H1 (cell line): ENCODE measurements at regions not wholly inside any gene's neighbourhood (a gene's known extent, or its start where the extent isn't known, plus 50 kb on each side); places are given as distances from the start of the nearest gene placed in this dataset.

Source experiments
- CTCF ChIA-PET: fragments of 300-600 bp; sonication (Branson Sonifier 250); formaldehyde crosslinking; loops from one replicate; lab custom pipeline; 2021; ENCODE audit not compliant: partially characterized antibody; lab: Charles Lee
- POLR2A ChIA-PET: fragments of 300-600 bp; sonication (Branson Sonifier 250); formaldehyde crosslinking; loops from one replicate; lab custom pipeline; 2021; ENCODE audit warnings: inconsistent platforms; ENCODE audit not compliant: partially characterized antibody; lab: Charles Lee
- DNase-seq, 2 experiments: peaks; one replicate each; pipeline versions ENCODE4 v3.0.0 to v3.0.0-alpha.2; 2010 to 2022; ENCODE audit warnings: low spot score in 2 of 2, low read depth in 1 of 2, mixed read lengths in 1 of 2
- FAIRE-seq: peaks from 2 replicates; lab custom pipeline; 2011; peaks lifted over from hg19 to GRCh38; lab: Jason Lieb, UNC
- H2AFZ ChIP-seq: 2 replicates; pipeline ENCODE4 v1.8.1; 2012; ENCODE audit warnings: low read length, inconsistent platforms
- H2AK5ac ChIP-seq: 2 replicates; pipeline ENCODE4 v1.6.1; 2013; ENCODE audit warnings: low read depth, low read length
- H2BK120ac ChIP-seq: replicated peaks from 2 replicates; pipeline ENCODE3; 2013; ENCODE audit warnings: low read depth, low read length, inconsistent platforms
- H2BK12ac ChIP-seq: 2 replicates; pipeline ENCODE4 v1.6.1; 2013; ENCODE audit warnings: low read depth, low read length
- H2BK15ac ChIP-seq: 2 replicates; pipeline ENCODE4 v1.6.1; 2013; ENCODE audit warnings: low read length
- H2BK20ac ChIP-seq: 2 replicates; pipeline ENCODE4 v1.6.1; 2013; ENCODE audit warnings: low read length
- H2BK5ac ChIP-seq: 2 replicates; pipeline ENCODE4 v1.6.1; 2013; ENCODE audit warnings: low read depth, low read length
- H3K14ac ChIP-seq: 2 replicates; pipeline ENCODE4 v1.6.1; 2013; ENCODE audit warnings: inconsistent platforms; ENCODE audit not compliant: insufficient read length
- H3K18ac ChIP-seq: 2 replicates; pipeline ENCODE4 v1.6.1; 2013; ENCODE audit warnings: low read length; ENCODE audit errors: extremely low read depth
- H3K23ac ChIP-seq: 2 replicates; pipeline ENCODE4 v1.6.1; 2013; ENCODE audit warnings: inconsistent platforms; ENCODE audit not compliant: insufficient read length
- H3K23me2 ChIP-seq: 2 replicates; pipeline ENCODE4 v1.6.1; 2013; ENCODE audit warnings: low read depth, low read length
- H3K27ac ChIP-seq: 2 replicates; pipeline ENCODE4 v1.6.1; 2011; ENCODE audit warnings: low read depth, low read length, inconsistent platforms
- H3K27me3 ChIP-seq, 4 experiments: replicated peaks in 1 of 4; 1 replicate in 1 of 4; 2 replicates in 3 of 4; pipeline versions ENCODE4 v1.6.1 to v1.8.1; 2011 to 2013; ENCODE audit warnings: low read length in 3 of 4, mild to moderate bottlenecking in 3 of 4, inconsistent platforms in 2 of 4, mixed read lengths in 2 of 4, moderate library complexity in 1 of 4; ENCODE audit not compliant: control insufficient read depth in 3 of 4, insufficient read depth in 3 of 4; ENCODE audit errors: extremely low read depth in 1 of 4
- H3K36me3 ChIP-seq, 4 experiments: 2 replicates each; pipeline versions ENCODE4 v1.6.1 to v1.8.1; 2011 to 2013; ENCODE audit warnings: mild to moderate bottlenecking in 4 of 4, low read length in 3 of 4, moderate library complexity in 2 of 4, control low read depth in 1 of 4, inconsistent platforms in 1 of 4; ENCODE audit not compliant: insufficient read depth in 4 of 4, control insufficient read depth in 2 of 4
- H3K4ac ChIP-seq: replicated peaks from 2 replicates; pipeline ENCODE3; 2013; ENCODE audit warnings: low read length, low read depth, mixed read lengths, inconsistent platforms; ENCODE audit not compliant: insufficient read length
- H3K4me1 ChIP-seq, 4 experiments: replicated peaks in 1 of 4; 1 replicate in 1 of 4; 2 replicates in 3 of 4; pipeline versions ENCODE4 v1.6.1 to v1.8.1; 2011 to 2013; ENCODE audit warnings: low read length in 3 of 4, inconsistent platforms in 2 of 4, mixed read lengths in 1 of 4; ENCODE audit not compliant: insufficient read depth in 4 of 4, control insufficient read depth in 3 of 4
- H3K4me2 ChIP-seq, 2 experiments: 2 replicates each; pipeline versions ENCODE4 v1.6.1 to v1.8.1; 2011 to 2013; ENCODE audit warnings: low read depth in 2 of 2, low read length in 2 of 2, control low read depth in 1 of 2, inconsistent platforms in 1 of 2, mild to moderate bottlenecking in 1 of 2; ENCODE audit not compliant: insufficient read depth in 1 of 2
- H3K4me3 ChIP-seq, 4 experiments: fragments of 200-600, 300-600 bp in 1 of 4; sonication (generic), shearing (Covaris generic), sonication (Bioruptor Twin) in 1 of 4; 2 replicates each; pipeline versions ENCODE4 v1.5.1 to v1.8.1; 2011 to 2016; ENCODE audit warnings: low read length in 4 of 4, low read depth in 3 of 4, control low read depth in 2 of 4, inconsistent platforms in 2 of 4, mild to moderate bottlenecking in 2 of 4, mixed read lengths in 1 of 4, moderate library complexity in 1 of 4; ENCODE audit not compliant: insufficient read depth in 2 of 4; ENCODE audit errors: extremely low read depth in 1 of 4
- H3K56ac ChIP-seq: replicated peaks from 2 replicates; pipeline ENCODE3; 2013; ENCODE audit warnings: low read depth, mild to moderate bottlenecking, mixed read lengths, low read length, inconsistent platforms; ENCODE audit not compliant: insufficient read length
- H3K79me1 ChIP-seq: 2 replicates; pipeline ENCODE4 v1.6.1; 2013; ENCODE audit warnings: low read depth, low read length, control low read depth
- H3K79me2 ChIP-seq, 2 experiments: 2 replicates each; pipeline versions ENCODE4 v1.6.1 to v1.8.1; 2012 to 2013; ENCODE audit warnings: low read length in 2 of 2, mild to moderate bottlenecking in 2 of 2, inconsistent platforms in 1 of 2; ENCODE audit not compliant: insufficient read depth in 2 of 2, control insufficient read depth in 1 of 2
- H3K9ac ChIP-seq, 4 experiments: replicated peaks in 1 of 4; 1 replicate in 1 of 4; 2 replicates in 3 of 4; pipeline versions ENCODE4 v1.6.1 to v1.8.1; 2011 to 2013; ENCODE audit warnings: low read depth in 3 of 4, low read length in 3 of 4, control low read depth in 2 of 4, mild to moderate bottlenecking in 2 of 4, moderate library complexity in 2 of 4, inconsistent platforms in 1 of 4; ENCODE audit errors: extremely low read depth in 1 of 4
- H3K9me3 ChIP-seq, 2 experiments: 2 replicates each; pipeline versions ENCODE4 v1.6.1 to v1.8.1; 2012 to 2013; ENCODE audit warnings: mild to moderate bottlenecking in 2 of 2, moderate library complexity in 2 of 2, control low read depth in 1 of 2, inconsistent platforms in 1 of 2, low read depth in 1 of 2, low read length in 1 of 2, mixed read lengths in 1 of 2; ENCODE audit not compliant: insufficient read depth in 2 of 2
- H4K20me1 ChIP-seq, 2 experiments: replicated peaks in 1 of 2; 2 replicates each; pipeline versions ENCODE3 to v1.8.1; 2011 to 2013; ENCODE audit warnings: inconsistent platforms in 2 of 2, low read length in 2 of 2, mild to moderate bottlenecking in 1 of 2; ENCODE audit not compliant: insufficient read depth in 2 of 2, control insufficient read depth in 1 of 2
- H4K5ac ChIP-seq: 2 replicates; pipeline ENCODE4 v1.6.1; 2013; ENCODE audit warnings: low read length, low read depth, mixed read lengths, inconsistent platforms; ENCODE audit not compliant: insufficient read length
- H4K8ac ChIP-seq: 2 replicates; pipeline ENCODE4 v1.8.0; 2013; ENCODE audit warnings: mild to moderate bottlenecking, moderate library complexity, low read length, inconsistent platforms; ENCODE audit not compliant: insufficient read depth; ENCODE audit errors: extremely low read depth
- H4K91ac ChIP-seq: replicated peaks from 2 replicates; pipeline ENCODE3; 2013; ENCODE audit warnings: low read length, mixed read lengths, inconsistent platforms; ENCODE audit not compliant: insufficient read length
- KDM1A ChIP-seq: fragments of 200-600, 300-600 bp; sonication (generic); IDR thresholded peaks from 2 replicates; pipeline ENCODE4 v1.7.1; 2016; ENCODE audit warnings: mild to moderate bottlenecking, low read length, borderline replicate concordance
- SUZ12 ChIP-seq: fragments of 200-600 bp; sonication (generic); IDR thresholded peaks from 2 replicates; pipeline ENCODE4 v1.6.1; 2012; ENCODE audit warnings: mild to moderate bottlenecking, inconsistent platforms, low read length, moderate library complexity, mixed read lengths
- YY1 ChIP-seq: IDR thresholded peaks from 2 replicates; pipeline ENCODE4 v1.6.1; 2011; ENCODE audit warnings: low read depth, mild to moderate bottlenecking, low read length

DNA sequence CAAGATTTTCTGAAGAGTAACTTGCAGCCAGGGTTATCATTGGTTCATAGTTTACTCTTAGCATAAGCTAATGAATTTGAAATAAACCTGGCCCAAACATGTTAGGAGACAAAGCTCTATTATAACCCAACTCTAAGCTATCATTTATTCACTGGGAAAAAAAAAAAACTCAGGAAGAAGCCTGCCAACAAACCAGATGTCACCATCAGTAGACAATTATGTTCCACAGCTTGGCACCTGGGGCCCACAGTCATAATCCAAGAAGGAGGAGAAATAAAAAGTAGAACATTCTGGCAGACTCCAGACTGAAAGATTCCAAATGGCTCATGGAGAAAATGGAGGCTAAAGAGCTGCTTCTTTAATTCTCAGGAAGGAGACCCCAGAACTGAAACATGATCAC, 100.0 kb upstream of the CNR1 start:
- Histone ChIP-seq H3K14ac (no peak overlapping the region), H4K91ac (no peak overlapping the region), H3K79me1 (no peaks in the 10 kb centered on the region), H4K5ac (no peak overlapping the region), H4K20me1 (no peaks in the 10 kb centered on the region), H3K4me3 (no peak overlapping the region), H3K18ac (no peak overlapping the region), H3K23me2 (no peaks in the 10 kb centered on the region), H2AFZ (no peak overlapping the region), H3K23ac (no peak overlapping the region), H2BK12ac (no peak overlapping the region), H2BK120ac (no peak overlapping the region), H3K56ac (no peak overlapping the region), H2BK15ac (no peak overlapping the region), H3K4ac (no peak overlapping the region), H2AK5ac (no peak overlapping the region), H3K4me2 (no peak overlapping the region), H3K27ac (no peak overlapping the region), H2BK5ac (no peak overlapping the region), H3K27me3 (no peaks in the 10 kb centered on the region), H3K4me1 (no peaks in the 10 kb centered on the region), H3K79me2 (no peaks in the 10 kb centered on the region), H2BK20ac (no peak overlapping the region), H4K8ac (no peak overlapping the region; the same call in 1 of the 2 replicates), H3K36me3 (no peaks in the 10 kb centered on the region), H3K9me3 (no peaks in the 10 kb centered on the region), H3K9ac (no peak overlapping the region)
- no peak for TF ChIP-seq YY1
- TF ChIP-seq SUZ12: no peak
- no peak for TF ChIP-seq KDM1A
- CTCF ChIA-PET: interaction anchor here (0.7 kb wide), 1 partner anchor 227 kb away, joined by 4 read pairs; no protein-coding TSS in a partner anchor
- no peak for FAIRE-seq
- DNase-seq: no peak
- POLR2A ChIA-PET: no interaction called here
